Activated T-cell treated with anti-CD3 and anti-CD28 coated beads, Interleukin-2, amount 50 U/mL, for 24 hours (primary cell): ENCODE measurements at regions not wholly inside any gene's neighbourhood (a gene's known extent, or its start where the extent isn't known, plus 50 kb on each side); places are given as distances from the start of the nearest gene placed in this dataset.
A peak's percentile ranks its signal among the peaks of the same experiment; 100 is the strongest.

Experiments
- DNase-seq: peaks from one replicate; pipeline ENCODE4 v3.0.0-alpha.2; 2020
- H3K27ac Mint-ChIP-seq: 2 replicates; pipeline ENCODE4 v1.8.0; 2020; ENCODE audit warnings: mild to moderate bottlenecking, mixed read lengths
- H3K27me3 Mint-ChIP-seq: 2 replicates; pipeline ENCODE4 v1.8.0; 2020; ENCODE audit warnings: mixed read lengths
- H3K36me3 Mint-ChIP-seq: 2 replicates; pipeline ENCODE4 v1.8.0; 2020; ENCODE audit warnings: low read depth, mixed read lengths
- H3K4me1 Mint-ChIP-seq: 2 replicates; pipeline ENCODE4 v1.8.0; 2020; ENCODE audit warnings: low read depth, mixed read lengths
- H3K4me3 Mint-ChIP-seq: 2 replicates; pipeline ENCODE4 v1.8.0; 2020; ENCODE audit warnings: mild to moderate bottlenecking, moderate library complexity, mixed read lengths
- H3K9me3 Mint-ChIP-seq: 2 replicates; pipeline ENCODE4 v1.8.0; 2020; ENCODE audit warnings: mixed read lengths

- peak; percentile 94 for DNase-seq
- Mint-ChIP-seq H3K36me3 (no peaks in the 10 kb centered on the region), H3K9me3 (no peaks in the 10 kb centered on the region), H3K4me1 (peaks cover 4% of the 10 kb centered on the region), H3K27ac (no peak overlapping the region), H3K27me3 (peaks cover 24% of the 10 kb centered on the region), H3K4me3 (peak overlapping the region; percentile 23)
Measured at GRCh38 chr2:9142551-9143263, 63.9 kb upstream of the ASAP2 start.

- Mint-ChIP-seq H3K27ac (no peak overlapping the region), H3K4me1 (peaks cover 4% of the 10 kb centered on the region), H3K27me3 (peaks cover 24% of the 10 kb centered on the region), H3K4me3 (no peak overlapping the region), H3K36me3 (no peaks in the 10 kb centered on the region), H3K9me3 (no peaks in the 10 kb centered on the region)
- DNase-seq, result no peak
Measured at GRCh38 chr2:9141706-9142460, 64.7 kb upstream of the ASAP2 start.

GRCh38 chr2:9141091-9141667, 65.4 kb upstream of the ASAP2 start:
- no peak for DNase-seq

GRCh38 chr2:9140645-9141044, 66.0 kb upstream of the ASAP2 start:
- Mint-ChIP-seq H3K27ac (no peak overlapping the region), H3K4me3 (no peak overlapping the region), H3K36me3 (no peaks in the 10 kb centered on the region), H3K27me3 (peaks cover 21% of the 10 kb centered on the region), H3K9me3 (no peaks in the 10 kb centered on the region), H3K4me1 (peaks cover 4% of the 10 kb centered on the region)
- DNase-seq, result no peak

More at GRCh38 chr2:9141091-9141667, 65.4 kb upstream of the ASAP2 start:
- peaks cover 4% of the 10 kb centered on the region for H3K4me1 Mint-ChIP-seq
- H3K27me3 Mint-ChIP-seq, result peaks cover 24% of the 10 kb centered on the region
- H3K9me3 Mint-ChIP-seq, result no peaks in the 10 kb centered on the region
- H3K27ac Mint-ChIP-seq, result no peak overlapping the region
- no peak overlapping the region for H3K4me3 Mint-ChIP-seq
- H3K36me3 Mint-ChIP-seq, result no peaks in the 10 kb centered on the region

- Mint-ChIP-seq H3K36me3 (no peaks in the 10 kb centered on the region), H3K9me3 (no peaks in the 10 kb centered on the region), H3K27me3 (peaks cover 19% of the 10 kb centered on the region), H3K27ac (no peak overlapping the region), H3K4me3 (no peak overlapping the region), H3K4me1 (peaks cover 4% of the 10 kb centered on the region)
- DNase-seq, result peak; percentile 79
Measured at GRCh38 chr2:9139491-9140443, 66.8 kb upstream of the ASAP2 start.

- Mint-ChIP-seq H3K36me3 (no peaks in the 10 kb centered on the region), H3K4me1 (no peaks in the 10 kb centered on the region), H3K9me3 (peaks cover 2% of the 10 kb centered on the region), H3K4me3 (no peak overlapping the region), H3K27ac (no peak overlapping the region), H3K27me3 (peaks cover 16% of the 10 kb centered on the region)
- DNase-seq, result no peak
Measured at GRCh38 chr2:9137379-9138150, 69.0 kb upstream of the ASAP2 start.

DNA sequence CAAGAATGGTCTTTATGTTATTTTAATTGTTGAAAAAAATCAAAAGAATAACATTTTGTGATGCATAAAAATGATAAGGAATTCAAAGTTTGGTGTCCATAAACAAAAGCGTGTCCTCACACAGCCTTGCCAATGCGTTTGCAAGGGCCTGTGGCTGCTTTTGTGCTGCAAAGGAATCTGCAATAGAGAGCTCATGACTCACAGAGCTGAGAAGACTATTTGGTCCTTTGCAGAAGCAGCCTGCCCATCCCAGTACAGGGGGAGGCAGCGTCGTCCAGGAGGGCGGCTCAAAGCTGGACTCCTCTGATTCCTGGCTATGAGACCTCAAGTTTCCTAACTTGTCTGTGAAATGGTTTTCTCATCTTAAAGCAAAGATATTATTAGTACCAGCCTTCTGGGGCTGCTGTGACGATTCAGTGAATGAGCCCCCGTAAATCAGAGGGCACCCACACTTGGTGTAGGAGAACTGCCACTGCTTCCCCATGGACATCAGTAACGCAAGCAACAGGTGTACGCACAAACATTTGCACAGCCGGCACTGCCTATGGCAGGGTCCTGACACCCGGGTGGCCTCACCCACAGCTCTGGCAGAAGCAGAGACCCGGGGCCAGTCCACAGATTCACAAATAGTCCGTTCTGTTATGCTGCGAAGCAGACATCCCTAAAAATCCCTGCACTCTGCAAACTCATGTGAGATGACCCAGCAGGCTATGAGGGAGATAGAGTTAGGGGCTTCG, 70.6 kb upstream of the ASAP2 start:
- H3K9me3 Mint-ChIP-seq, result peaks cover 5% of the 10 kb centered on the region
- no peaks in the 10 kb centered on the region for H3K4me1 Mint-ChIP-seq
- H3K27ac Mint-ChIP-seq, result no peak overlapping the region
- H3K36me3 Mint-ChIP-seq, result no peaks in the 10 kb centered on the region
- H3K27me3 Mint-ChIP-seq, result peaks cover 10% of the 10 kb centered on the region
- no peak for DNase-seq
- no peak overlapping the region for H3K4me3 Mint-ChIP-seq

- H3K36me3 Mint-ChIP-seq, result no peaks in the 10 kb centered on the region
Measured at GRCh38 chr2:9127316-9127715, 79.3 kb upstream of the ASAP2 start.

DNA sequence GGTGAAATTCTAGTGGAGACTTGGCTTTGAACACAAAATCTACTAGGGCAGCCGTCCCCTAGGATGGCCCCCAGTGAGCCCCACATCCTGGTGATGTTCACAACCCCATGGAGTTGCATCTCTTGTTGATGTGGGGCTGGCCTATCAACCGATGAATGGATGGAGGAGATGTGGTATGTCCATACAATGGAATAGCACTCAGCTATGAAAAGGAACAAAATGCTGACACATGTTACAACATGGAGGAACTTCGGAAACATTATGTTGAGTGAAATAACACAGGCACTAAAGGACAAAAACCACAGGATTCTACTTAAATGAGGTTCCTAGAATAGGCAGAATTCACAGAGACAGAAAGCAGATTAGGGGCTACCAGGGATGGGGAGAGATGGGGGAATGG, 80.1 kb upstream of the ASAP2 start:
- no peaks in the 10 kb centered on the region for H3K36me3 Mint-ChIP-seq

More at GRCh38 chr2:9127316-9127715, 79.3 kb upstream of the ASAP2 start:
- DNase-seq, result no peak
- Mint-ChIP-seq H3K4me3 (no peak overlapping the region), H3K9me3 (peaks cover 5% of the 10 kb centered on the region), H3K4me1 (no peaks in the 10 kb centered on the region), H3K27ac (no peak overlapping the region), H3K27me3 (peaks cover 2% of the 10 kb centered on the region)

DNA sequence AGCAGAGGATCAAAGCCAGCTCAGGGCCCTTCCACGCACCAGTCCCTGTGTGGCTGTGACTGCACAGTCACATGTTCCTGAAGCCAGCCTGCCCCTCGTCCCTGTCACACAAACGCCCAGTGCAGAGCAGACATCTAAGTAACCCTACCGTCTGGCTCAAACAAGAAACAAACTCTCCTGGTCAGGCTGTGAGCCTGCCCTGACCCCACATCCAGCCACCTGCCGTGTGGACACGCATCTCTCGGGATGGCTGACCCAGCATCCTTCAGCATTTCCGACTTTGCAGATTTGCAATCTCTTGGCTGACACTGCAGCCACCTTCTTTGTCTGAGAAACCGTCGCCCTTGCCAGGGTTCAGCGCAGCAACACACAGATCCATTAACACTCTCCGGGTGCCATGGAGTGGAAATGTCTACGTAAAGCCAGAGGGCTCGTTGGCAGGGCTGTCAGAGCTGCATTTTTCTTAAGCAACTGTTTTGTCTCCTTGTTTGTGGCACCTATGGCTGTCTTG, 82.3 kb upstream of the ASAP2 start:
- H3K36me3 Mint-ChIP-seq, result no peaks in the 10 kb centered on the region
- no peak overlapping the region for H3K4me3 Mint-ChIP-seq
- no peaks in the 10 kb centered on the region for H3K4me1 Mint-ChIP-seq
- no peaks in the 10 kb centered on the region for H3K27me3 Mint-ChIP-seq
- H3K9me3 Mint-ChIP-seq, result peaks cover 5% of the 10 kb centered on the region
- no peak for DNase-seq
- no peak overlapping the region for H3K27ac Mint-ChIP-seq

More for the DNA sequence above, 80.1 kb upstream of the ASAP2 start:
- Mint-ChIP-seq H3K27ac (no peak overlapping the region), H3K4me1 (no peaks in the 10 kb centered on the region), H3K27me3 (peaks cover 2% of the 10 kb centered on the region), H3K9me3 (peaks cover 5% of the 10 kb centered on the region), H3K4me3 (no peak overlapping the region)
- no peak for DNase-seq

GRCh38 chr2:9123069-9123468, 83.5 kb upstream of the ASAP2 start:
- no peak for DNase-seq

GRCh38 chr2:9122367-9122766, 84.2 kb upstream of the ASAP2 start:
- no peak for DNase-seq
- H3K27ac Mint-ChIP-seq, result no peak overlapping the region
- peaks cover 5% of the 10 kb centered on the region for H3K9me3 Mint-ChIP-seq
- H3K4me3 Mint-ChIP-seq, result no peak overlapping the region
- no peaks in the 10 kb centered on the region for H3K36me3 Mint-ChIP-seq
- no peaks in the 10 kb centered on the region for H3K4me1 Mint-ChIP-seq
- H3K27me3 Mint-ChIP-seq, result no peaks in the 10 kb centered on the region

More at GRCh38 chr2:9123069-9123468, 83.5 kb upstream of the ASAP2 start:
- Mint-ChIP-seq H3K27me3 (no peaks in the 10 kb centered on the region), H3K4me3 (no peak overlapping the region), H3K4me1 (no peaks in the 10 kb centered on the region), H3K9me3 (peaks cover 5% of the 10 kb centered on the region), H3K27ac (no peak overlapping the region), H3K36me3 (no peaks in the 10 kb centered on the region)

DNA sequence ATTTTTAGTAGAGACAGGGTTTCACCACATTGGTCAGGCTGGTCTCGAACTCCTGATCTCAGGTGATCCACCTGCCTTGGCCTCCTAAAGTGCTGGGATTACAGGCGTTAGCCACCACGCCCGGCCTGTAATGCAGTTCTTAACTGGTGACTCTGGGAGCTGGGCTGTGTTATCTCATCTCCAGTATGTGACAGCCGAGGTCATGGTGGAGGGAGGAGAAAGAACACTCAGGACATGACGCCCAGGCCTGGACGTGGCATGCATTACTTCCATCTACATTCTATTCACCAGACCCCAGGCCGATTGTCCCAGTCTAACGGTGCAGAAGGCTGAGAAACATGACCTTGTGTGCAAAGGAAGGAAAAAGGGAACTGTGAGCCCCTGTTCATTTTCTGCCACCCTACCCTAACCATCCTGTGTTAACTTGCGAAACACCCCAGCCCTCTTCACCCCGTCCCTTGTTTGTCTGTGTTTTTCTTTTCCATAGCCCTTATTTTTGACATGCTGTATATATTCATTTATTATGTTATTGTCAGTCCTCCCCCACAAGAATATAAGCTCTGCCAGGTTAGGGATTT, 88.1 kb upstream of the ASAP2 start:
- Mint-ChIP-seq H3K27me3 (no peaks in the 10 kb centered on the region), H3K27ac (no peak overlapping the region), H3K4me1 (no peaks in the 10 kb centered on the region), H3K4me3 (no peak overlapping the region), H3K9me3 (no peaks in the 10 kb centered on the region), H3K36me3 (no peaks in the 10 kb centered on the region)
- DNase-seq, result no peak
